Skin of body (tissue), 1 donor: ENCODE measurements at regions not wholly inside any gene's neighbourhood (a gene's known extent, or its start where the extent isn't known, plus 50 kb on each side); places are given as distances from the start of the nearest gene placed in this dataset.

ENCODE experiments used
- DNase-seq: peaks from one replicate; lab custom pipeline; 2025; lab: John Stamatoyannopoulos, UW

DNA sequence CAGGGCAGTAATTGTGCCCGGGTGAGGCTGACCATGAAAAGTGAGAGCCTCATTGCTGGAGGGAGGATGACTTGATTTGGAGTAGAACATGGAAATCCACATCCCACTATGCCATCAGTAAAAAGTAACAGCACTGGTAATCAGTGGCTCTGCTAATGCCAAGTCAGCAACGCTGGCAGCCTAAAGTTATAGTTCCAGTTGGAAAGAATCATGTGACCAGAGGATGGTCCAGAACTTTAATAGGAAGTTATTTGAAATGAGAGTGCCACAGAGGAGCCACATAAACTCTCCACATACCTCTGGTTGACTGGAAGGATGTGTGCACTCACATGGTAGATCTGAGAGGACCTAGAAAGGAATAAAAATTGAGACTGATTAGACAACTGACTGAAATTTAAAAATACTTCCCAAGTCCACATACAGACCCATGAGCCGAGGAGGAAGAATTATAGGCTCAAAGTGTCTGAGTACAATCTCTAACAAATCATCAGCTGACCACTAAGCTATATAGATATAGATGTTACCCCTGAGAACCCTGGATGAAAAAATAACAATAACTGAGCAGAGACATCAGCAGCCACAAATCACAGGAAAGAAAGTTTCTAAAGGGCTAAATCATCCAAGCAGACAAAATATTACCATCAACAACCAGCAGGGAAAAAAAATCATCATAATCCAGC lies 346.8 kb downstream of the STK39 start:
- no peak for DNase-seq

DNA sequence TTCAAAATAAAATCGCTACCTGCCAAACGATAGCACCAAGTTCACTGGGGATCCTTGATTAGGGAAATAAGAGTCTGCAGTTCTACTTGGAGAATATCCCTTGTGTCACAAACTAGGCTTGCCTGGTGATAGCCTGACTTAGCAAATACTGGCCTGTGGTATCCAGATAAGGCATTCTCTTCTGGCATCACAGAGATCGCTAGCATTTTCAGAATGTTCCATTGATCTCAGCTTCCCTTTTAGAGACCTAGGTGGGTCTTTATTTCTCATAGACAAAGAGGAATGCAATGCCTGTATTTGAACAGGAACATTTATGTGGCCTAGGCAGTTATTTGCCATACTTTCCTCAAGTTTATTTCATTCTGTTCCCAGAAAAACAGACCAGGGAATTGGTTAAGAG lies 349.1 kb downstream of the STK39 start:
- no peak for DNase-seq

DNA sequence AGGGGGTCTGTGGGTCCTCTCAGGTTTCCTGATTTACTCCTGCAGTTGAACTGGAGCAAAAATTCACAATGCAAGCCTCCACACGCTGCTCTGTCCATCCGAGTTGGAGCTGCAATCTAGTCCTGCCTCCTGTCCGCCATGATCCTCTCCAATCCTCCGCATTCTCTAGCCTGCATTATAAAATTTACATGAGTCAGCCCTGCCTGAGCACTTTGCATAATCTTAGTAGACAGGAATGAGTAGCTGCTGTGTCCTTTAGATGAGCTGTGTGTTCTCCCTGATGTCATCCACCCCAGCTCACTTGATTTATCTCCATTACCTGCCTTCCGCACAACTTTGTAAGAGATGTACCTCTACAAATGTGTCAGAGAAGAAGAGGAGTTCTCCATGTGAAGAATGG lies 355.6 kb downstream of the STK39 start:
- DNase-seq, result no peak

DNA sequence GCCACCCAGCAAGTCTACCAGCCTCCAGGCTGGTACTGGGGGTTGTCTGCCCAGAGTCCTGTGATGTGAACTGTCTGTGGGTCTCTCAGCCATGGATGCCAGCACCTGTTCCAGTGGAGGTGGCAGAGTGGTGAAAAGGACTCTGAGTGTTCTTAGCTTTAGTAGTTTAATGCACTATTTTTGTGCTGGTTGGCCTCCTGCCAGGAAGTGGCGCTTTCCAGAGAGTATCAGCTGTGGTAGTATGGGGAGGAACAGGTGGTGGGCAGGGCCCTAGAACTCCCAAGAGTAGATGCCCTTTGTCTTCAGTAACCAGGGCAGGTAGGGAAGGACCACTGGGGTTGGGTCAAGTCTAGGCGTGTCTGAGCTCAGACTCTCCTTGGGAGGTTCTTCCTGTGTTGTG lies 356.7 kb downstream of the STK39 start:
- no peak for DNase-seq

DNA sequence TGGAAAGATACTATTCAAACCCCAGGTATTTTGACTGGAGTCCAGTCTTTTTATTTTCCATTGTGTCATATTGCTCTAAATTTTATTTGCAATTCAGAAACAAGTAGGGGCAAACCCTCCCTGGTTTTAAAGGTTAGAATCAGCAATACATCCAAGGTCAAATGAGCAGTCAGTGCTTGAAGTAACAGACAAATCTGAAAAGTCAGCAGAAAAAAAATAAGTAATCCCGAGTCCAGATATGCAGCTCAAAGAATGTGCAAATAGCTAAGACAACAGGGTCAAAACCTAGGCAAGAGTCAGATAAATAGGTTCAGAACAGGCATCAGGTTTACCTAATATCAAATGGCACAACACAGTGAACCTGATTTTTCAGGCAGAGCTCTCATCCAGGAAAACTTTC lies 367.0 kb downstream of the STK39 start:
- no peak for DNase-seq

DNA sequence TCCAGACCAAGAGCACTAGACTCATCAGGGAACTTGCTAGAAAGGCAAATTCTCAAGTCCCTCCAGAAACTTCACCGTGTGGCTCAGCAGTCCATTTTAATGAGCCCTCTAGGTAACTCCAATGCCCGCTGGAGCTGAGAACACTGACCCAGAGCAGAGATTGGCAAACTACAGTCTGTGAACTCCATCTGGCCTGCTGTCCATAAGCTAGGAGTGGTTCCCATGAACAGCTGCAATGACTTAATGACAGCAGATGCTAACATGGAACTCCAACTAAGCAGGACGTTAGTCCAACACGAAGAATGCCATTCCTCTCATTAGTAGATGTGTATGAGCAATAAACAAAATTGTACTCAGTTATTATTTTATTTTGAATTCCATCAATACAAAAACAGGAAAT lies 371.9 kb downstream of the STK39 start:
- no peak for DNase-seq

DNA sequence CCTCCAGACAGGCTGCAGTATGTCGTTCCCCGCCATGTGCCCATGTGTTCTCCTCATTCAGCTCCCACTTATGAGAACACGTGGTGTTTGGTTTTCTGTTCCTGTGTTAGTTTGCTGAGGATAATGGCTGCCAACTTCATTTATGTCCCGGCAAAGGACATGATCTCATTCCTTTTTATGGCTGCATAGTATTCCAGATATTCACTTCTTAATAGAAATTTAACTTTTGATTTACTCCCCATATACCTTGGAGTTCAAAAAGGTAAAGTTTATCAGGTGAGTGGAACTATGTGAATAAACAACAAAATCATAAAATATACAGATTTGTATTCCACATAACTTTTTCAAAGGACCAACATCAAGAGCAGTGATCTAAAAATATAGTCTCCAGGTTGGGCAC lies 372.6 kb downstream of the STK39 start:
- no peak for DNase-seq

DNA sequence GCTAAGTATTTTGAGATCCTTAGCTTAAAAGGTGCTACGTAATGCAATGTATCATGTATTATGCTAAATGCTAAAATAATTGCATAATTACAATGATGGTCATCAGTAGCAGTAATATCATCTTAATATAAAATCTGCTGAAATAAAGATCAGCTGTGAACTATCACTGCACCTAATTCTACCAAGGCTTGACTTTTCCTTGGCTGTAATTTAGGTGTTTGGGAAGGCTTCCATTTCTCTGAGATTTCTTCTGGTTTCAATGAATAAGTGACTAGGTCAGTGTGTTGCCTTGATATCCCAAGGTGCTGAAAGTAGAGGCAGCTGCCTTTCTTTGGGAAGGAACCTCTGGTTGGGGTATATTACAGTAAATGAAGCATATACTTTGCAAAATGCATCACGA lies 376.1 kb downstream of the STK39 start:
- no peak for DNase-seq

DNA sequence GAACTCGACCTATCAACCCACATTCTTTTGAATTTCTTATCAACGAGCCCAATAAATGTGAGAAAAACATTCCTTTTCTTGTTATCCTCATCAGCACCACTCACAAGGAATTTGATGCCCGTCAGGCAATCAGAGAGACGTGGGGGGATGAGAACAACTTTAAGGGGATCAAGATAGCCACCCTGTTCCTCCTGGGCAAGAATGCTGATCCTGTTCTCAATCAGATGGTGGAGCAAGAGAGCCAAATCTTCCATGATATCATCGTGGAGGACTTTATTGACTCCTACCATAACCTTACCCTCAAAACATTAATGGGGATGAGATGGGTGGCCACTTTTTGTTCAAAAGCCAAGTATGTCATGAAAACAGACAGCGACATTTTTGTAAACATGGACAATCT lies 378.2 kb downstream of the STK39 start:
- DNase-seq, result no peak

DNA sequence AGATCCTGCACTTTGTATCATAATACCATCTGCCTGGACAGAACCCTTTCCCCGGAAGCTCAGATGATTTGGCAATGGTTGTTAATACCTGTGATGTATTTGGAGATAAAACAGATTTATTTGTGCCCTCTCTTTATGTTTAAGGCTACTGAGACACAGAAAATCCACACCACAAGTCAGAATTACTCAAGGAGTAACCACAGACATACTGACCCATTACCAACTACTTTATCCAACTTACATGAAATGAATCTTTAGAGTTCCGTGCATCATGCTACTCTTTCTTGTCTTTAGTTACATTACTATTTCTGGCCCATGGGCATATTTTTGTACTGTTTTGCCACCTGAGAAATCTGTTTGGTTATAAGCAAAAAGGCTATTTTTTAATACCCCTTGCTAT lies 384.0 kb downstream of the STK39 start:
- no peak for DNase-seq

DNA sequence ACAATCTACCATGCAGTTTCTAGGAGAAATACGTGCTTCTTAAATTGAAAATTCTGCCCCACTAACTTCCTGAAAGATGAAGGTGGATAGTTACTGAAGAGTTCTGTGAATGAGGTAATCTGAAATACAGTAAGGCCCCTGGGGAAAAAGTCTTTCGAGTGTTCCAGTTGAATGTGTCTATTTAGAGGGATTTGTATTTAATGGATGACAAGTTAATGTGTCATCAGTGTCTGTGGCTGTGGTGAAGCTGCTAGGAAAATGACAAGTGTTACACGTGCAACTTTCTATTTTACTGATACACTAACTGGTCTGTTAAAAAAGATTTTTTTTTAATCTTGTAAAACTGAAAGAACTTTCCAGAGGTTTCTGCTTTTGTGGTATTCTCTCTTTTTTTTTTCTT lies 384.6 kb downstream of the STK39 start:
- DNase-seq, result no peak

DNA sequence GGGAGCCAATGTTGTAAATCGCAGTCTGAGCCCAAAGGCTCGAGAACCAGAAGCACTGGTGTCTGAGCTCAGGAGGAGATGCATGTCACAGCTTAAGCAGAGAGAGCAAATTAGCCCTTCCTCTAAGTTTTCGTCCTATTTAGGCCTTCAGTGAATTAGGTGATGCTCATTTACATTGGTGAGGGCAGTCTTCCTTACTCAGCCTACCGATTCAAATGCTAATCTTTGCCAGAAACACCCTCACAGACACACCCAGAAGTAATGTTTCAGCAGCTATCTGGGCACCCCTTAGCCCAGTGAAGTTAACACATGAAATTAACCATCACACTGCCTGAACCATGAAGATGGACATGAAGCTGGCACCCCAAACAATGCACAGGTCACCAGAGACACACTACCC lies 385.1 kb downstream of the STK39 start:
- no peak for DNase-seq

DNA sequence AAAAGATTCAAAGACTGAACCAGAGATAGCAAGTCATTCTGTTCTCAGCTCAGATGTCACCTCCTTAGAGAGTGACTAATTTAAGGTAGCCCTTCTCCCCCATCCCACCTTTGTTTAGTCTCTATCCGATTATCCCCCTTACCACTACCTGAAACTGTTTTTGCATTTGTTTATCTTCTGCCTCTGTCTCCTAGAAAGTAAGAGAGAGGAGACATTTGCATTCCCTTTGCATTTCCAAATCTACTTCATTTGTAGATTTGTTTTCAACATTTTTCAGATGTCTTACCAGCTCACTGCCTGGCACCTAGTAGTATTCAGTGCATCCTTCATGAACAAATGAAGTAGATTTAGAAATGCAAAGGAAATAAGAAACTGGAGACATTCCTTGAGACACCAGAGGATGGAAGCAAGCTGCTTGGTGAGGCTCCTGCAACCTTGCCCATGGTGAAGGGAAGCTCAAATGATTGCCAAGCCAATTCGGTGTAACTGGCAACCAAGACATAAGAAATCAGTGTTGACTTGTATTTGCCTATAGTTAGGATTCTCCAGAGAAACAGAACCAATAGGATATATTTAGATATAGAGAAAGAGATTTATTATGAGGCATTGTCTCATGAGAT lies 385.7 kb downstream of the STK39 start:
- DNase-seq, result no peak

DNA sequence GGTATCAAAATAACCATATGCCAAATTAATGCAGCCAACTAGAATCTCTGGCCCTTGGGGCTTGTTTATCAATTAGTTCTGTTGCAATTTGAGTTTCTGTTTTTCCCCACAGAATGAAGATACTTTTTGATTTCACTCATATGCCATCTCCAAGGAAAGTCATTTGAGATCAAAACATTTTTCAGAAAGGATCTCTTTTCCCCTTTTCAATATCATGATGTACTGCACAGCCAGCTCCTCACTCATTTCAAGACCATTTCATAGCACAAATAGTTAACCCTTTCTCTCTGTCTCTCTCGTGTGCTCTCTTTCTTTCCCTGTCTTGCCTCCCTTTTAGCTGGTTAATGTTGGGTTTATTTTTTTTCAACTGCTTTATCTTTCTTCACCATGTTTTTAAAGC lies 387.3 kb downstream of the STK39 start:
- DNase-seq, result no peak

DNA sequence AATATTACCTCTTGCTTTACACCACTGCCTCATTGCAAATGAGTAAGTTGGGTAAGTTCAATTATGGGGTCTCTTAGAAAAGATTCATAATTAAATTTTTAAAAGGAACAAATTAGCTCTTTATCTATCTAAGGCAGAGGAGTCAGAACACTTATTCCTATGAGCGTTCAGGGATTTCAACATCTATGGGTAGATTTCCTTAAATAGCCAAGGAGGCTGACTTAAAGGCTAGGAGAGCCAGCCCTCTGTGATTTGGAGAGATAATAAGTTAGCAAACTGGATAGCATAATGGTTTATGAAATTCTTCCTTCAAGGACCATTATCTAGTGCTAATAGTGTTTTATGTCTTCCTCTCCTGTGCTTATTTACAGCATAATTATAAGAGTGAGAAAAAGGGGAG lies 387.7 kb downstream of the STK39 start:
- DNase-seq, result no peak

DNA sequence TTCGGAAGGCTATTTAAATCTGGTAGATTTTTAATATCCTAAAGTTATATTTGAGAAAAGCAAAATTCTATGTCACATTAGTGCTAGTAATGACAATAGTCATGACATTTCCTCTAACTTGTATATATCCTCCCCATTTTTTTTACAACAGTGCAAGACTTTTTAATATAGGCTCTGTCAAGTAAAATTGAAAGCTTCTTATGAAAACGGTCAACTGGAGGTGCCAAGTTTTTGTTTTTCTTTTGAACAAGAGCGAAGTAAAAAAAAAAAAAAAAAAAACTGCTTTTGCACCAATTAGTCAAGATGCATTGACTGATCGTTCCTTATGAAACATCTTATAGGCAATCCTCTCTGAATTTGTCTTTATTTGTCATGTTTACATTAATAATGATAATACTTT lies 389.3 kb downstream of the STK39 start:
- no peak for DNase-seq

DNA sequence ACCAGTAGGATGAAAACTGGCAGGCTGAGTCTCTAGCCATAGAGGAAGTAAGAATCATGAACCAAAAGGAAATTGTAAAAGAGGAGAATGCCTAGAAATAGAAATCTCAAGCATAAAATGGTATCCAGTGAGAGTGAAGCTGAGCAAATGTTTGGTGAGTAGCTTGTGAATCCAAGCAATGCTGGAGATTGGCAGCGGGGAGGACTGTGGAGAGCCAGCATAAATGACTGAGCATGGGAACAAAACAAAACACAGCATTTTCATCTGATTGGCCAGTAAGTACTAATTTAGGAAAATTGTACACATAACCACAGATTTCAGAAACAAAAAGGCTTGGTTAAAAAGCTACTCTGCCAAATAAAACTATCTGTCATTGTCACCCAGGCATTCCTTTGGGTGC lies 390.0 kb downstream of the STK39 start:
- no peak for DNase-seq

DNA sequence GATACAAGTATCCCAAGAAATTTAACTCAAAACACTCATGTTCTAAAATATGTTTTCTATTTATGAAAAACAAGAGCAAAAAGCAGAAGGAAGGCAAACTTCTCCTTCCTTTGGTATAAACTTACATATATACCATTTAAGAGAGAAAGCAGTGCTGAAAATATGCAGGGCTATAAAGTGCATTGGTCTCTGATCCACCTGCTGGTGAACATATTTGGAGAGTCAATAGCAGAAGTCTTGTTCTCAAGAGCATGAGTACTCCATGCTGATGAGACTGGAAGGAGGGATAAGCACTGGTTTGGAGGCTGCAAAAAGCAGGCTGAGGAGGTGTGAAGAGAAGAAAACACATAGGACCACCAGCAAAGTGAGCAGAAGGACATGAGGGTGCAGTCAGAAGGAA lies 391.2 kb downstream of the STK39 start:
- no peak for DNase-seq

DNA sequence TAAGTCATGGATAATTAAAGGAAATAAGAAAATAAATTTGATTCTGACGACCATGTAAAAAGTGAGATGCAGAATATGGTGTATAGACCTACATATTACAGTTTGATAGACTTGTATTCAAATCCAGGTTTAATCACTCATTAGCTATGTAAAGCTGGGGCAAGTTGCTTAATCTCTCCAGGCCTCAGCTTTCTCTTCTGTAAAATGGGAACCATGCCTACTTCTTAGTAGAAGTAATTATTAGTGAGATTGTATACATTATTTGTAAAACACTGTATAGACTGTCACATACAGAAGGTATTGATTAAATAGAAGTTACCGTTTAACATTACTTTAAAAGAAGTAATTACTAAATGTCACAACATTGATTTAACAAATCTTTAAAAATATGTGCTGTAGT lies 392.2 kb downstream of the STK39 start:
- no peak for DNase-seq

DNA sequence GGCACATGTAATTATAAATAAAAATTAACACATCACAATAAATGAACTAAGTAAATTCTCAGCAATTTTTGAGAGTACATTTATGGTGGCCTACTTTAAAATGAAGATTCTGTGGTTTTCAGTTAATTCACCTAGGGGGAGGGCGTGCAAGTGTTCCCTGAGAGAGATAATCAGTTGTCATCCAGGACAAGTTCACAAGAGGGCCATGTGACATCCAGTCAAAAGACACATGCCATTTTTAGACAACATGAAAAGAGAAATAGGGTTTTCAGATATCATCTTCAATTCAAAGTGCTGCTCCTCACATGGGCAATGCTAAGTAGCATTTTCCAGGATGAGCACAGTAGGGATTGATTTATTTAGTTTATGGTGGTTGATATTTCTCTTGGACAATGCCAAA lies 393.7 kb downstream of the STK39 start:
- no peak for DNase-seq

DNA sequence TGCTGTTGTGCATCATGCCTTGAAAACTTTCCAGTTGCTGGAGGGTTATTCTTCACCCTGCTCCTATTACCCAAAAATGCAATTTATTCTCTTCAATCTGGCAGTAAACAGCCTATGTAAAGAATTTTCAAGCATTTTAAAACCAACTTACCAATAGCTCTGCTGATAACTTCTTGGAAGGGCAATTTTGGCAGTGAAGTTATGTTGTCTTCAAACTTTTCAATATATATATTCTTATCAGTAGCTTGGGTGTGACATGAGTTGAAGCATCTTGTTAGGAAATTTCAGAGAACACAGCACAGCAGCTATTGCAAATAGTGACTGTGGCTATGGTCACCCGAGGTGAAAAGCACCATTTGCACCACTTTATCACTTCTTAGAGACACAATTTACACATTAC lies 395.5 kb downstream of the STK39 start:
- no peak for DNase-seq

DNA sequence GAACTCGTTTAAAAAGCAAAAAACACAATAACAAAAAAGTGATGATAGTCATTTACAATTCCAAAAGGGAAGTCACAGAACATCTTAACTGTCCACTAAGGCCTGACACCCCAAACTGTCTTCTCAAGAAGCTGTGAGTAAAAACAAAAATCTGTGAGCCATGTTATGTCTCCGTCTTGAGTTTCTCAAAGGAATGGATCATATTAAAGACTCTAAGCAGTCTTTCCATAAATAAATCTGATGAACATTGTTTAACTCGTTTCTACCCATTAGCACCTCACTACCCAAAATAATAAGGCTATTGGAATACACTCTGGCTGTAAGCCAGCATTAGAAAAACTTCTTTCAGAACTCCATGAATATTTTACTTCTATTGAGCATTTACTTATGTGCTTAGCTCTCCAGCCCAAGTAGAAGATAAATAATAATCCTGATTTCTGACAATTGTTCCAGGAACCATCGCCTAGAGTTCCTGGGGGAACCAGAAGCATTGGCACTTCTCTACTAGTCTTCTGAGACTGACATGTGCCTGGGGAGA lies 396.0 kb downstream of the STK39 start:
- no peak for DNase-seq

DNA sequence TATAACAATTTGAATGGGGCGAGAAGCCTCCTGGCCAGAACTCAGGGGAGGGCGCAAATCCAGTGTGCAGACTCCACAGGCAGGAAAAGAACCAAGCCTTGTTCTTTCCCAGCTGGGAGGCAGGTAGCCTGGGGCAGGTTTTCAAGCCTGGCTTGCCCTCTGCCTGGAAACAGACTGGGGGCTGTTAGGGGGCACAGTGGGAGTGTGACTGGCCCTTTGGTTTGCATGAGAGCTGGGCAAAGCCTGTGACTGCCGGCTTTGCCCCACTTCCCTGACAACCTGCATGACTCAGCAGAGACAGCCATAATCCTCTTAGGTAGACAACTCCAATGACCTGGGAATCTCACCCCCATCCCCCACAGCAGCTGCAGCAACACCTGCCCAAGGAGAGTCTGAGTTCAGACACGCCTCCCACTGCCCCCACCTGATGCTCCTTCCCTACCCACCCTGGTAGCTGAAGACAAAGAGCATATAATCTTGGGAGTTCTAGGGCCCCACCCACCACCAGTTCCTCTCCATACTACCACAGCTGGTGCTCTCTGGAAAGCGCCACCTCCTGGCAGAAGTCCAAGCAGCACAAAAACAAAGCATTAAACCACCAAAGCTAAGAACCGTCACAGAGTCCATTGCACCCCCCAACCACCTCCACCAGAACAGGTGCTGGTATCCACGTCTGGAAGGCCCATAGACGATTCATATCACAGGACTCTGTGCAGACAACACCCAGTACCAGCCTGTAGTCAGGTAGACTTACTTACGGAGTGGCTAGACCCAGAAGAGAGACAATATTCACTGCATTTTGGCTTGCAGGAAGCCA lies 402.5 kb downstream of the STK39 start:
- no peak for DNase-seq
